Right lobe of liver (tissue), 4 donors: ENCODE measurements at regions not wholly inside any gene's neighbourhood (a gene's known extent, or its start where the extent isn't known, plus 50 kb on each side); places are given as distances from the start of the nearest gene placed in this dataset.

Source experiments
- CTCF ChIP-seq, 4 donors: fragments of 200-600 bp in 3 of 4; fragments of 450-650 bp in 1 of 4; IDR thresholded peaks; one replicate each; pipeline versions ENCODE4 v1.5.1 to v1.8.0; 2016 to 2022; ENCODE audit warnings: antibody characterized with exemption in 4 of 4, mild to moderate bottlenecking in 2 of 4
- POLR2A ChIP-seq: fragments of 450-650 bp; IDR thresholded peaks from one replicate; pipeline ENCODE4 v1.6.1; 2017; ENCODE audit warnings: antibody characterized with exemption, mild to moderate bottlenecking
- donor health status: DM: no; HTN: no; CAD: no.
- donor health status: DM: no; HTN: no; CAD: no.
- donor health status: DM: no; HTN: yes; CAD: no.

GRCh38 chr11:45461514-45461913 lies 175.4 kb upstream of the SYT13 start:
- no peak for TF ChIP-seq CTCF (IDR thresholded peaks at IDR 0.05)
- TF ChIP-seq POLR2A: no peak
